ENCODE measurements at regions not wholly inside any gene's neighbourhood (a gene's known extent, or its start where the extent isn't known, plus 50 kb on each side); places are given as distances from the start of the nearest gene placed in this dataset.

- TF ChIP-seq, protein P1, sequence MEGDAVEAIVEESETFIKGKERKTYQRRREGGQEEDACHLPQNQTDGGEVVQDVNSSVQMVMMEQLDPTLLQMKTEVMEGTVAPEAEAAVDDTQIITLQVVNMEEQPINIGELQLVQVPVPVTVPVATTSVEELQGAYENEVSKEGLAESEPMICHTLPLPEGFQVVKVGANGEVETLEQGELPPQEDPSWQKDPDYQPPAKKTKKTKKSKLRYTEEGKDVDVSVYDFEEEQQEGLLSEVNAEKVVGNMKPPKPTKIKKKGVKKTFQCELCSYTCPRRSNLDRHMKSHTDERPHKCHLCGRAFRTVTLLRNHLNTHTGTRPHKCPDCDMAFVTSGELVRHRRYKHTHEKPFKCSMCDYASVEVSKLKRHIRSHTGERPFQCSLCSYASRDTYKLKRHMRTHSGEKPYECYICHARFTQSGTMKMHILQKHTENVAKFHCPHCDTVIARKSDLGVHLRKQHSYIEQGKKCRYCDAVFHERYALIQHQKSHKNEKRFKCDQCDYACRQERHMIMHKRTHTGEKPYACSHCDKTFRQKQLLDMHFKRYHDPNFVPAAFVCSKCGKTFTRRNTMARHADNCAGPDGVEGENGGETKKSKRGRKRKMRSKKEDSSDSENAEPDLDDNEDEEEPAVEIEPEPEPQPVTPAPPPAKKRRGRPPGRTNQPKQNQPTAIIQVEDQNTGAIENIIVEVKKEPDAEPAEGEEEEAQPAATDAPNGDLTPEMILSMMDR (conservative IDR thresholded peaks at IDR 0.05; ENCODE audit: low read length), result no peak
- no peak for TF ChIP-seq EZH2phosphoT487 (IDR thresholded peaks at IDR 0.05; ENCODE audit: borderline replicate concordance)
These were observed 63.7 kb upstream of the VEGFC start for GRCh38 chr4:176856421-176856820.

Measured in Loucy (cell line).